Neural crest cell (in vitro differentiated cells): ENCODE measurements at regions not wholly inside any gene's neighbourhood (a gene's known extent, or its start where the extent isn't known, plus 50 kb on each side); places are given as distances from the start of the nearest gene placed in this dataset.
"Not testable (repeated sequence)": the region's sequence is repeated elsewhere in the genome, so short reads cannot be mapped to it uniquely, and the experiment has no call there.

Experiments used
- DNase-seq: peaks from one replicate; pipeline ENCODE4 v3.0.0; 2021; ENCODE audit warnings: low read depth, mixed read lengths, low spot score
- H3K27ac Mint-ChIP-seq: one replicate; pipeline ENCODE4 v1.8.0; 2021; ENCODE audit warnings: mild to moderate bottlenecking, mixed read lengths; ENCODE audit not compliant: unreplicated experiment
- H3K27me3 Mint-ChIP-seq: 2 replicates; pipeline ENCODE4 v1.8.0; 2021; ENCODE audit warnings: low read depth, mild to moderate bottlenecking, mixed read lengths
- H3K36me3 Mint-ChIP-seq: 2 replicates; pipeline ENCODE4 v1.8.0; 2021; ENCODE audit warnings: low read depth, mild to moderate bottlenecking, mixed read lengths
- H3K4me1 Mint-ChIP-seq: 2 replicates; pipeline ENCODE4 v1.8.0; 2021; ENCODE audit warnings: mixed read lengths
- H3K4me3 Mint-ChIP-seq: one replicate; pipeline ENCODE4 v1.8.0; 2021; ENCODE audit warnings: mild to moderate bottlenecking, mixed read lengths
- H3K9me3 Mint-ChIP-seq: 2 replicates; pipeline ENCODE4 v1.8.0; 2021; ENCODE audit warnings: mixed read lengths
- TF ChIP-seq, protein P1 (sequence below): fragments of 200-600 bp; sonication (generic); conservative IDR thresholded peaks from 2 replicates; pipeline ENCODE4 v1.5.0; 2021; ENCODE audit warnings: antibody characterized with exemption, mild to moderate bottlenecking

DNA sequence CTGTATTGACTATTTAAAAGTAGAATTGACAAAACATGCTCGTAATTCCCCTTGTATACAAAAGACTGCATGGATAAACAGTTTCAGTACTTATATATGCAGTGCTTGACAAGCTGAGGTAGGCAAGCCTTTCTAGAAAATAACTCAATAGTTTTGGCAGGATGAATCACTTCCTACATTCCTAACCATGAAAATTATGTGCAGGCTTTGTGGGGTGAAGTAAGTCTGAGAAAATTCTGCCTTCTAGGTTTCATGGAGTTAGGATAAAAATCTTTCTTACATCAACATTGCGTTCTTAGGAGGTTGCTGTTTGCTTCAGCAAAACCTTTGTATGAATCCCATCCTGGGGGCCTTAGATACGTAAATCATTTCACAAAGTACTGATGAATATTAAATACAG lies 801.4 kb upstream of the EYS start:
- Mint-ChIP-seq H3K36me3 (no peaks in the 10 kb centered on the region), H3K9me3 (no peaks in the 10 kb centered on the region)
- no peak for DNase-seq

DNA sequence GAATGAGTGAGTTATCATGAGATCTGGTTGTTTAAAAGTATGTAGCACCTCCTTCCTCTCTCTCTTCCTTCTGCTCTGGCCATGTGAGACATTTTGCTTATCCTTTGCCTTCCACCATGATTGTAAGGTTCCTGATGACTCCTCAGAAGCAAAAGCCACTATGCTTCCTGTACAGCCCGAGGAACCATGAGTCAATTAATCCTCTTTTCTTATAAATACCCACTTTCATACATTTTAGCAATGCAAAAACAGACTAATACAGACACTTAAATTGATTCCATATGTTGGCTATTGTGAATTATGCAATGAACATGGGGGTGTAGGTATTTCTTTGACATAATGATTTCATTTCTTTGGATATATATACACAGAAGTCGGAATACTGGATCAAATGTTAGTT lies 792.8 kb upstream of the EYS start:
- Mint-ChIP-seq H3K27me3 (no peaks in the 10 kb centered on the region), H3K27ac (no peak overlapping the region), H3K9me3 (peaks cover 7% of the 10 kb centered on the region), H3K36me3 (no peaks in the 10 kb centered on the region), H3K4me1 (no peaks in the 10 kb centered on the region), H3K4me3 (no peak overlapping the region)
- TF ChIP-seq, protein P1, sequence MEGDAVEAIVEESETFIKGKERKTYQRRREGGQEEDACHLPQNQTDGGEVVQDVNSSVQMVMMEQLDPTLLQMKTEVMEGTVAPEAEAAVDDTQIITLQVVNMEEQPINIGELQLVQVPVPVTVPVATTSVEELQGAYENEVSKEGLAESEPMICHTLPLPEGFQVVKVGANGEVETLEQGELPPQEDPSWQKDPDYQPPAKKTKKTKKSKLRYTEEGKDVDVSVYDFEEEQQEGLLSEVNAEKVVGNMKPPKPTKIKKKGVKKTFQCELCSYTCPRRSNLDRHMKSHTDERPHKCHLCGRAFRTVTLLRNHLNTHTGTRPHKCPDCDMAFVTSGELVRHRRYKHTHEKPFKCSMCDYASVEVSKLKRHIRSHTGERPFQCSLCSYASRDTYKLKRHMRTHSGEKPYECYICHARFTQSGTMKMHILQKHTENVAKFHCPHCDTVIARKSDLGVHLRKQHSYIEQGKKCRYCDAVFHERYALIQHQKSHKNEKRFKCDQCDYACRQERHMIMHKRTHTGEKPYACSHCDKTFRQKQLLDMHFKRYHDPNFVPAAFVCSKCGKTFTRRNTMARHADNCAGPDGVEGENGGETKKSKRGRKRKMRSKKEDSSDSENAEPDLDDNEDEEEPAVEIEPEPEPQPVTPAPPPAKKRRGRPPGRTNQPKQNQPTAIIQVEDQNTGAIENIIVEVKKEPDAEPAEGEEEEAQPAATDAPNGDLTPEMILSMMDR = no peak
- DNase-seq = no peak

More for the DNA sequence above, 801.4 kb upstream of the EYS start:
- Mint-ChIP-seq H3K27ac (no peak overlapping the region), H3K27me3 (no peaks in the 10 kb centered on the region), H3K4me1 (peaks cover 4% of the 10 kb centered on the region), H3K4me3 (no peak overlapping the region)
- TF ChIP-seq, protein P1 = no peak

DNA sequence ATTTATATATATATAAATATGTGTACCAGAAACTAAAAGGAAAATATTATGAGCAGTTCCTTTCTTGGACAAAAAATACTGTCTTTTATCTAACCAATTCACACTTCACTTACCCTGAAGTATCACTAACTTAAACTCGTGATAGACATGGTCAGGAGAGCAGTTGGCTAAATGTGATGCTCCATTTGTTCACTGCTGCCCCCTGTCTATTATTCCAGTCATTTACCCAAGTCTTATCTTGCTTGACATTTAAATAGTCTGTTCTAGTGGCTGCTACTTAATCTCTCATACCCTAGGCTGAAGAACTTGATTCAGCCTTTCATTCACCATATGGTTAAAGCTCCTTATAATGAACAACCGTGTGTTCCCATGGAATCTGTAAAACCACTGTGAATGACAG lies 789.6 kb upstream of the EYS start:
- no peaks in the 10 kb centered on the region for H3K36me3 Mint-ChIP-seq
- no peak overlapping the region for H3K4me3 Mint-ChIP-seq
- no peak for DNase-seq
- no peak overlapping the region for H3K27ac Mint-ChIP-seq
- TF ChIP-seq, protein P1 = peak; percentile 57
- no peaks in the 10 kb centered on the region for H3K27me3 Mint-ChIP-seq
- peaks cover 7% of the 10 kb centered on the region for H3K9me3 Mint-ChIP-seq
- no peaks in the 10 kb centered on the region for H3K4me1 Mint-ChIP-seq

DNA sequence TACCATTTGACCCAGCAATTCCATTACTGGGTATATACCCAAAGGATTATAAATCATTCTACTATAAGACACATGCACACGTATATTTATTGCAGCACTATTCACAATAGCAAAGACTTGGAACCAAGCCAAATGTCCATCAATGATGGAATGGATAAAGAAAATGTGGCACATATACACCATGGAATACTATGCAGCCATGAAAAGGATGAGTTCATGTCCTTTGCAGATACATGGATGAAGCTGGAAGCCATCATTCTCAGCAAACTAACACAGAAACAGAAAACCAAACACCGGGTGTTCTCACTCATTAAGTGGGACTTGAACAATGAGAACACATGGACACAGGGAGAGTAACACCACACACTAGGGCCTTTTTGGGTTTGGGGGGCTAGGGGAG lies 787.6 kb upstream of the EYS start:
- not testable (repeated sequence) for H3K36me3 Mint-ChIP-seq, H3K4me1 Mint-ChIP-seq, H3K27me3 Mint-ChIP-seq, H3K4me3 Mint-ChIP-seq, DNase-seq, H3K27ac Mint-ChIP-seq, H3K9me3 Mint-ChIP-seq

DNA sequence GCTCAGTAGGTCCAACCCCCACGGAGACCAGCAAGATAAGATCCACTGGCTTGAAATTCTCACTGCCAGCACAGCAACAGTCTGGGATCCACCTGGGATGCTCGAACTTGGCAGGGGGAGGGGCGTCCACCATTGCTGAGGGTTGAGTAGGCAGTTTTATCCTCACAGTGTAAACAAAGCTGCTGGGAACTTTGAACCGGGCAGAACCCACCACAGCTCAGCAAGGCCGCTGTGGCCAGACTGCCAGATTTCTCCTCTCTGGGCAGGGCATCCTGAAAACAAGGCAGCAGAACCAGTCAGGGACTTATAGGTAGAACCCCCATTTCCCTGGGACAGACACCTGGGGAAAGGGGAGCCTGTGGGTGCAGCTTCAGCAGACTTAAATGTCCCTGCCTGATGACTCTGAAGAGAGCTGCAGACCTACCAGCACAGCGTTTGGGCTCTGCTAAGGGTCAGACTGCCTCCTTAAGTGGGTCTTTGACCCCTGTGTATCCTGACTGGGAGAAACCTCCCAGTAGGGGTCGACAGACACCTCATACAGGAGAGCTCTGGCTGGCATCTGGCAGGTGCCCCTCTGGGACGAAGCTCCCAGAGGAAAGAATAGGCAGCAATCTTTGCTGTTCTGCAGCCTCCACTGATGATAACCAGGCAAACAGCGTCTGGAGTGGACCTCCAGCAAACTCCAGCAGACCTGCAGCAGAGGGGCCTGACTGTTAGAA lies 782.4 kb upstream of the EYS start:
- H3K27me3 Mint-ChIP-seq = no peaks in the 10 kb centered on the region
- H3K4me3 Mint-ChIP-seq = no peak overlapping the region
- no peak for DNase-seq
- H3K27ac Mint-ChIP-seq = no peak overlapping the region
- no peaks in the 10 kb centered on the region for H3K36me3 Mint-ChIP-seq
- H3K4me1 Mint-ChIP-seq = no peaks in the 10 kb centered on the region
- no peaks in the 10 kb centered on the region for H3K9me3 Mint-ChIP-seq
- TF ChIP-seq, protein P1 = no peak

DNA sequence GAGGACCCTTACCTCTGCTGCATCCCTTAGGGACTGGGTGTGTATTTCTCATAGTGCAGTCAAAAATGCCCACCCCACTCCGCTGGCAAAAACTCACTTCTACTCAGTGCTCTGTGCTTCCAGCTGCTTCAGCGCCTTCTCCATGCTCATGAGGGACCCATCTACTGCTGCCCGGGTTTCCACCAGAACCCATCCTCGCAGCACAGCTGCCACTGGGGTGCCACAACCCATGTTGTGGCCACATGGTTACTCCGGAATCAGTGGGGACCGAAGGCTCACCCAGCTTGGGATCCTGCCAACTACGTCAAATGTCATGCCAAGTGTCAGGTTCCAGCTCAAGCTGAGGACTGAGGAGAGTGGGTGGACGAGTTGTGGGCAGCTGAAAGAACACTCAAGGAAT lies 774.2 kb upstream of the EYS start:
- H3K9me3 Mint-ChIP-seq = peaks cover 4% of the 10 kb centered on the region
- no peaks in the 10 kb centered on the region for H3K27me3 Mint-ChIP-seq
- no peak overlapping the region for H3K4me3 Mint-ChIP-seq
- TF ChIP-seq, protein P1 = no peak
- no peaks in the 10 kb centered on the region for H3K4me1 Mint-ChIP-seq
- DNase-seq = no peak
- H3K27ac Mint-ChIP-seq = no peak overlapping the region
- H3K36me3 Mint-ChIP-seq = no peaks in the 10 kb centered on the region
